HG03469 (cell line): ENCODE measurements at regions not wholly inside any gene's neighbourhood (a gene's known extent, or its start where the extent isn't known, plus 50 kb on each side); places are given as distances from the start of the nearest gene placed in this dataset.
"Not testable (repeated sequence)": the region's sequence is repeated elsewhere in the genome, so short reads cannot be mapped to it uniquely, and the experiment has no call there.

ENCODE experiments used
- ATAC-seq: cut with Tn5 transposase; IDR thresholded peaks from one replicate; pipeline ENCODE4 v1.9.1; 2021; ENCODE audit warnings: mild to moderate bottlenecking, moderate library complexity, moderate number of reproducible peaks; ENCODE audit not compliant: unreplicated experiment

- no peak for ATAC-seq
These were observed 219.9 kb upstream of the SSTR4 start for GRCh38 chr20:22815206-22815551.

- no peak for ATAC-seq
These were observed 219.4 kb upstream of the SSTR4 start for GRCh38 chr20:22815603-22816315.

DNA sequence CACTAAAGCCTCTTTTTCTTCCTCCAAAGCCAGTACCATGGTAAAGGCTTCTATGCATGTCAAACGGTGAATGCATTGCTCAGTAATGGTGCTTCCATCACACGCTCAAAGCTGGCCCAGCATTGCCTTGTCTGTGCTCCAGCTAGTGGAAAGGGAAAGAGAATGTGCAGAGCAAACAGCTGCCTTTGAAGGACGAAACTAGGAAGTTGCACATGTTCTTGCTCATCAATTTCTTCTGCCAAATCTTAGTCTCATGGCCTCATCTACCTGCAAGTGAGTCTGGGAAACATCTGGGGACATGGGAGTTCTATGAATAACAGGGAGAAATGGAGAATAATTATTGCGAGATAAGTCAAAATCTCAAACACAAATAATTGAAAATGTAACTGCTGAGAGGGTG lies 216.5 kb upstream of the SSTR4 start:
- no peak for ATAC-seq

DNA sequence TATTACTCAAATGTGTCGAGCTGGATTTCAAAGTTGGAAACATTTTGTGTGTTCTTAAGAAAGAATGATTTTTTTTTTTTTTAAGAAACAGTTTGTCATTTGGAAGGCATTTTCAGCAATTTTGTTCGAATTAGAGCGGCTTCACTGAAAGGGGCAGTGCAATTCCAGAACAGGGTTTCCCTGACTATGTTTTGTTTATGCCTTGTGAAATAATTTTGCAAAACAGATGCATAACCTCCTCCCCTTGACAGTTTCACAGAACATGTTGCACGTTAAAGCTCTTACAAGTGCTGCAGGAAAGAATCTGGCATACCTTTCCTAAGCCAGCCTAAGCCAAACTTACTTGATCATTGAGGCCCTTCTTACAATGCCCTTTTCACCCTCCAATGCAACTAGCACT lies 216.0 kb upstream of the SSTR4 start:
- no peak for ATAC-seq

DNA sequence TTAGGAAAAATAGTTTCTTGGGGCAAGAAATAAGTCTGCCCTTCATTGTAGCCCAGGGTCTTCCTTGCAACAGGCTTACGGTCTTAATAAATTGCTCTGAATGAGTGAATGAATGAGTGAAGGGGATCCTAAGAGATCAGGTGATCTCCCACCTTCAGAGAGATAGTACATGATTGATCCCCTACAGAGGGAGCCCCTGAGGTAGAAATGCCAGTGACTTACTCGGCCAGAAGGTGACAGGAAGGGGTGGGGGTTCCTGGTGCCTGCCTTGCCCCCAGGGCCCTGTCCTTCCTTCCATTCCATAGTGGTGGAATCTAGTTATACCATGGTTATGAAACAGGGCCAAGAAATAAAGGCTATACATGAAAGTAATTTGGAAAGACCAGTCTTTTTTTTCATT lies 215.3 kb upstream of the SSTR4 start:
- ATAC-seq = no peak

GRCh38 chr20:22821081-22821727 lies 213.9 kb upstream of the SSTR4 start:
- no peak for ATAC-seq

GRCh38 chr20:22821796-22822195 lies 213.3 kb upstream of the SSTR4 start:
- ATAC-seq = no peak

DNA sequence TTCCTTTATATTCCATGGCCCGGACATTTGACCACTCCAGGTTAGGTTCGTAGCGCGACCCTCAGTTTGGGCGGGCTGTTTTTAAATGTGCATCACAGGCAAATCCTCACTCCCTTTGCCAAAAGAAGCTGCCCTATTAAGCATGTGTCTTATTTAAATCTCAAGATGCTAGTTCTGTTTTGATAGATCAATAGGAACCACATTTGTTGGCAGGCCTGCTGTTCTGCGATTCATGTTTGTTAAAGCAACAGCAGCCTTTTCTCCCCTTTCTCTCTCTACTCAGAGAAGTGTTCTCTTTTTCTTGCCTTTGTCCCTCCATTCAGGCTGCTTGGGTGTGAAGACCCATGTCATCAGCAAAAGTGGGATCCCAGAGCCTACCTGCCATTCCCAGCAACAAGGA lies 212.0 kb upstream of the SSTR4 start:
- ATAC-seq = no peak

DNA sequence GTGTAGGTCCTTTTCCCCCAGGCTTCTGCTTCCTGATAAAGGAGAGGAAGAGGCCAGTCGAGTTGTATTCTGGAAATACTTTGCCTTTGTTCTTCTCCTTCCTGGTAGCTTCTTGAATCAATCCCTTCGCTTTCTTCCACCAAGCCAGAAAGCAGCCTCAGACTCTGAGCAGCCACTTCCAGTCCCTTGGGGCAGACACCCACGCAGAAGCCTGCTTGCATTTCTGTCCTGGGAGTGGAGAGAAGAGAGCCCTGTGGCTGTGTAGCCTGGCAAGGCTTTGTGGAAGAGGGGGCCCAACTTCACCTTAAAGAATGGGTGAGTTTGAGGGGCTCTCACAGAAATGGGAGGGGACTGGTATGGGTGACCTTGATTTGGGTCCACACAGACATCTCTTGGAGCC lies 211.0 kb upstream of the SSTR4 start:
- ATAC-seq = no peak

DNA sequence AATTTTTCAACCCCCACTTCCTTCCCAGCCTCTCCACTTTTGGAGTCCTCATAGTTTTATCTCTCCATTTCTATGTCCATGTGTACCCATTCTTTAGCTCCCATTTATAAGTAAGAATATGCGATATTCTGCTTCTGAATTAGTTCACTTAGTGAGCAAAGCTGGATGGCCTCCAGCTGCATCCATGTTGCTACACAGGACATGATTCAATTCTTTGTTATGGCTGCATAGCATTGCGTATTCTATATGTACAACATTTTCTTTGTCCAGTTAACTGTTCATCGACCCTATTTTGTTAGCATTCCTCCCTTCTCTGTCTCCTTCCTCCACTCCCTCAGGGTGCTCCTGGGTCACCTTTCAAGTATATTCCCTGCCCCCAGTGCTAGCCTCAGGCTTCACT lies 210.0 kb upstream of the SSTR4 start:
- ATAC-seq = no peak

- ATAC-seq = no peak
These were observed 209.6 kb upstream of the SSTR4 start for GRCh38 chr20:22825546-22825945.

- ATAC-seq = no peak
These were observed 208.5 kb upstream of the SSTR4 start for GRCh38 chr20:22826306-22827230.

DNA sequence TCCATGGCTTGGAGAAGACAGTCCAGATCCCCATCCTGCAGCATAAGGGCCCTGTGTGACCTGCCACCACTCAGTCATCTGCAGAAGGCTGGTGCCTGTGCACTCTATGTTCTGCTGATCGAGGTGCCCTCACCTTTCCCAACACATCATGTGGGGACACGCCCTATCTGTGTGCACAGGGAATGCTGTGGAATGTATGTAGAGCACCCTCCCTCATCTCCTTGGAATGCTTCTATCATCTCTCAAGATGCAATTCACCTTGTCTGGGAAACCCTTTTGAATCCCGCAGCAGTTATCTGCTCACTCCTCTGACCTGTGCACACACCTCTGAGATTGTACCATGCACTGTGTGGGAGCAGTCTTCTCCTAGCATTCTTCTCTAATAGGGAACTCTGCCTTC lies 207.2 kb upstream of the SSTR4 start:
- no peak for ATAC-seq

- no peak for ATAC-seq
These were observed 205.8 kb upstream of the SSTR4 start for GRCh38 chr20:22829356-22829755.

DNA sequence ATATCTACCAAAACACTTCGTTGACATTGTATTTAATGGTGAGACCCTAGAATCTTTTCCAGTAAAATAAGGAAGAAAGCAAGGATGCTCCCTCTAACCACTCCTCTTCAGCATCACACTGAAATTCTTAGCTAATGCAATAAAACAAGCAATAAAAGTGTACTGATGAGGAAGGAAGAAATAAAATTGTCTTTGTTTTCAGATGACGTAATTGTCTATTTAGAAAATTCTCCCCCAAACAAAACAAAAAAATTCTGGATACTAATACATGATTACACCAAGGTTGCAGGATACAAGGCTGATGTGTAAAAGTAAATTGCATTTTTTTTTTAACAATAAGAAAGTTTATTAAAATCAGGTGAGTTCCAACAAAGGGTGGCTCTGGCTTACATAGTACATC lies 205.0 kb upstream of the SSTR4 start:
- ATAC-seq = no peak

GRCh38 chr20:22830715-22831114 lies 204.4 kb upstream of the SSTR4 start:
- not testable (repeated sequence) for ATAC-seq

- no peak for ATAC-seq
These were observed 201.3 kb upstream of the SSTR4 start for GRCh38 chr20:22833851-22834250.

DNA sequence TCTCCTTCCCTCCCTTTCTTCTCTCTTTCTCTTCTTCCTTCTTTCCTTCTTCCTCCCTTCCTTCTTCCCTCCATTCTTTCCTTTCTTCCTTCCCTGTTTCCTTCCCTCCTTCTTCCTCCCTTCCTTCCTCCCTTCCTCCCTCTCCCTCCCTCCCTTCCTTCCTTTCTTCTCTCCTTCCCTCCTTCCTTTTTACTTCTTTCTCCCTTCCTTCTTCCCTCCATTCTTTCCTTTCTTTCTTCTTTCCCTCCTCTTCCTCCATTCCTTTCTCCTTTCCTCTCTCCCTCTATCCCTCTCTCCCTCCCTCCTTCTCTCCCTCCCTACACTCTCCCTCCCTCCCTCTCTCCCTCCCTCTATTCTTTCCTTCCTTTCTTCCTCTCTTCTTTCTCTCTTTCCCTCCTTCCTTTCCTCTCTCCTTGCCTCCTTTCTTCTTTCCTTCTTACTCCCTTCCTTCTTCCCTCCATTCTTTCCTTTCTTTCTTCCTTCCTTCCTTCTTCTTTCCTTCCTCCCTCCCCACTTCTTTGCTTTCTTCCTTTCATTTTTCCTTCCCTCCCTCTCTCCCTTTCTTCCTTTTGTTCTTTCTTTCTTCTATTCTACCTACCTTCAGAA lies 200.4 kb upstream of the SSTR4 start:
- ATAC-seq = no peak

DNA sequence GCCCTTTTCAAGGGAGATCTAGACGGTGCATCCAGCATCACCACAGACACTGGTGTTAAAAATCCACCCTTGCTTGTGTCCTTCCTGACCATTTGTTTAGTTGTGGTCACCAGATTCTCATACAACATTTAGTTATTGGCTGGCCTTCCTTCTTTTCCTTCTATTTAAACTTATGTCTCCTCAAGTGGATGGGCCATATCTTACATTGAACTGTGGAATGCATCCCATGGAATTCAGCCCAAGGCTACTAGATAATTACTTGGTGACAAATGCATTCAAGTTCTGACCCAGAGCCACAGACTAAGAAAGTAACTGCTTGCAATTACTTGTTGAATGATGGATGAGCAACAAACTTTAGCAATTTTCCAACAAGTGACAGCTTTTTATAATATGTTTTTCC lies 198.9 kb upstream of the SSTR4 start:
- ATAC-seq = no peak

DNA sequence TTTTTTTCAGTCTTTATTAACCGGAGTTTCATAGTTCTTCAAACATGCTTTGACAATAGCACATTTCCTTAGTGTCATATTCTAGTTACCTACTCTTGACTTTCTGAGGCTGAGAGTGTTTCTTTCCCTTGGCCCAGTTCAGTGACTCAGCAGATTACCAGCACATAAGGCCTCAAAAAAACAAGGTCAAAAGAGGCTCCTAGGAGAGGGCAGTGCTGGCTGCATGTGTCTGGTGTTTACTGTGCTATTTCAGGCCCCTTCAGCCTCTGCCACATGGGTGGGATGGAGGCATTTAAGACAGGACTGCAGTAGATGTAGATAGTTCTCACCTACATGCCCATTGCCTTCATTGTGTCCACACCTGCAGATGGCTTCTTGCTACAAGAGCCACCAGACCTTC lies 198.2 kb upstream of the SSTR4 start:
- ATAC-seq = no peak

GRCh38 chr20:22838001-22838400 lies 197.1 kb upstream of the SSTR4 start:
- ATAC-seq = no peak
